Cardiac fibroblast (primary cell): ENCODE measurements at regions not wholly inside any gene's neighbourhood (a gene's known extent, or its start where the extent isn't known, plus 50 kb on each side); places are given as distances from the start of the nearest gene placed in this dataset.

Source experiments
- DNase-seq, 2 donors: peaks; one replicate each; pipeline versions ENCODE4 v3.0.0 to v3.0.0-alpha.2; 2010; ENCODE audit warnings: low read depth in 2 of 2
- H3K4me3 ChIP-seq, 2 donors: replicated peaks in 1 of 2; 1 replicate in 1 of 2; 2 replicates in 1 of 2; pipeline ENCODE4 v1.5.1; 2011; ENCODE audit warnings: low read depth in 2 of 2, low read length in 2 of 2, mild to moderate bottlenecking in 2 of 2, moderate library complexity in 1 of 2
- TF ChIP-seq, protein P1 (sequence below): IDR thresholded peaks from one replicate; pipeline ENCODE4 v1.5.1; 2011; ENCODE audit warnings: low read depth, mild to moderate bottlenecking, low read length, inconsistent platforms

DNA sequence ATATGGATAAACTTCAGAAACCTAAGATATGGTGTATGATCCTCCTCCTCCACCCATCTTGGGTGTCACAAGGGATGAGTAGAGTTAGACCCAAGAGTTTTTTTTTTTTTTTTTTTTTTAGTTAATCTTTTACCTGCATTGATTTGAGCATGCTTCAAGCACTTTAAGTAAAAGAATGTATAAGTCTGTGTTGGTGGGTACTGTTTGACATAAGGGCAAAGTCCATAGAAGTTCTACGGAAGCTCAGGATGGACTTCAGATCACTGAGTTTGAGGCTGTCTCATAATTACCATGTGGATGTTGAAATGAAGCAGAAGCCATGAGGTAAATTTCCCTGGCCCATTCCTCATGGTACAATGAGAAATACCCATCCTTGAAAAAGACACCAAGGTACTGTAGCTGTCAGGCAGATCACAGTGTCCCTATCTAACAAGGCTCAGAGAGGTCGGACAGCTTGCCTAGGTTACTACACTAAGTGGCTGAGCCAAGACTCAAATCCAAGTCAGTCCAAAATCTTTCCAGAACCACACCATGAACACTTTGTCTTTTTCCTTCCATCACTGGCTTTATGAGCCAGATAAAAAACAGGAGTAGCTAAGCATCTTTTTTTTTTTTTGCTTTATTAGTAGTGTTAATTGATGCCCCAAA lies 962.8 kb downstream of the CDH11 start:
- no peak for DNase-seq
- TF ChIP-seq, protein P1, sequence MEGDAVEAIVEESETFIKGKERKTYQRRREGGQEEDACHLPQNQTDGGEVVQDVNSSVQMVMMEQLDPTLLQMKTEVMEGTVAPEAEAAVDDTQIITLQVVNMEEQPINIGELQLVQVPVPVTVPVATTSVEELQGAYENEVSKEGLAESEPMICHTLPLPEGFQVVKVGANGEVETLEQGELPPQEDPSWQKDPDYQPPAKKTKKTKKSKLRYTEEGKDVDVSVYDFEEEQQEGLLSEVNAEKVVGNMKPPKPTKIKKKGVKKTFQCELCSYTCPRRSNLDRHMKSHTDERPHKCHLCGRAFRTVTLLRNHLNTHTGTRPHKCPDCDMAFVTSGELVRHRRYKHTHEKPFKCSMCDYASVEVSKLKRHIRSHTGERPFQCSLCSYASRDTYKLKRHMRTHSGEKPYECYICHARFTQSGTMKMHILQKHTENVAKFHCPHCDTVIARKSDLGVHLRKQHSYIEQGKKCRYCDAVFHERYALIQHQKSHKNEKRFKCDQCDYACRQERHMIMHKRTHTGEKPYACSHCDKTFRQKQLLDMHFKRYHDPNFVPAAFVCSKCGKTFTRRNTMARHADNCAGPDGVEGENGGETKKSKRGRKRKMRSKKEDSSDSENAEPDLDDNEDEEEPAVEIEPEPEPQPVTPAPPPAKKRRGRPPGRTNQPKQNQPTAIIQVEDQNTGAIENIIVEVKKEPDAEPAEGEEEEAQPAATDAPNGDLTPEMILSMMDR, result no peak
- no peak overlapping the region for H3K4me3 ChIP-seq

DNA sequence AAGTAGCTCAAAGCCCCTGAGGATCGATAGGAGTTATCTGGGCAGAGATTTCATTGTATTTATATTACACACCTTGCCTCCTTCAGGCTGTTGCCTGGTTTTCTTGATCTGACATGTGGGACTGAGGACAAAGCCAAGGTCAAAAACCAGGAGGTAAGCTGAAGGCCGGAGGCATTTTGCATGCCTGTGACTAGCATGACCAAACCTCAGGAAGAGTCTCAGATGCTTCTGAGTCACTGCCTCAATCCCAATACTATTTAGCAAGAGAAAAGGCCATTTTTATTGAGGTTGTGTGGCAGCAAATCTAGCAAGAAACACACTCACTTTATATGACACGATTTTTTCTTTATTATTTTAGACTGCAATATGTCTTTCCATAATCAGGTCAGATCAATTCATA lies 968.1 kb downstream of the CDH11 start:
- TF ChIP-seq, protein P1, result no peak
- peak in 1 of 2 donors; percentile 37 for DNase-seq
- no peak overlapping the region for H3K4me3 ChIP-seq

GRCh38 chr16:64151990-64152767 lies 969.7 kb downstream of the CDH11 start:
- DNase-seq, result peak in 1 of 2 donors; percentile 13
- TF ChIP-seq, protein P1, result no peak
- no peak overlapping the region for H3K4me3 ChIP-seq

- no peak for DNase-seq
- H3K4me3 ChIP-seq, result no peak overlapping the region
- TF ChIP-seq, protein P1, result no peak
These were observed 971.7 kb downstream of the CDH11 start for GRCh38 chr16:64150193-64150592.

DNA sequence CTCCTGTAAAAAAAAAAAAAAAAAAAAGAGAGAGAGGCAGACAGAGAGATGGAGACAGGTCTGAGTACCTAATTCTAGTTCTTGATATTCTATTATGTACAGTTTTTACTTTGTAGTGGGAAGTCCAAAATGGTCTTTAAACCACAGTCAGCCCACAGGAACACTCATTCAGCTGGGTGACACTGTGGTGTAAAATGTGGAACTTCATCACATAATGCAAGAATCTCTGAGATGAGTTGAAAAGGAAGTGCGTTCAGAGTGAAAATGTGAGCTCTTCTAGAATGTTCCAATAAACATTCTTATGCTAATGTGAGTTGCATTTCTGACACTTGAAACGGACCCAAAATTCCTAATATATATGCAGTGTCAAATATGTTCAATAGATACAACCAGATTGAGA lies 972.1 kb downstream of the CDH11 start:
- TF ChIP-seq, protein P1, result no peak
- DNase-seq, result no peak
- no peak overlapping the region for H3K4me3 ChIP-seq

- TF ChIP-seq, protein P1, result no peak
- H3K4me3 ChIP-seq, result no peak overlapping the region
- DNase-seq, result no peak
These were observed 973.5 kb downstream of the CDH11 start for GRCh38 chr16:64148356-64148755.
